Stomach (tissue), 8 donors: ENCODE measurements at regions not wholly inside any gene's neighbourhood (a gene's known extent, or its start where the extent isn't known, plus 50 kb on each side); places are given as distances from the start of the nearest gene placed in this dataset.
A peak's percentile ranks its signal among the peaks of the same experiment; 100 is the strongest.
"Not testable (repeated sequence)": the region's sequence is repeated elsewhere in the genome, so short reads cannot be mapped to it uniquely, and the experiment has no call there.

Experiments
- DNase-seq, 2 donors: peaks; one replicate each; pipeline versions ENCODE4 v3.0.0 to v3.0.0-alpha.2; 2013 to 2019
- H3K27ac ChIP-seq, 5 donors: fragments of 200-600 bp in 4 of 5; sonication (generic) in 4 of 5; one replicate each; pipeline ENCODE4 v1.5.1; 2013 to 2019; ENCODE audit warnings: mild to moderate bottlenecking in 1 of 5, moderate library complexity in 1 of 5
- H3K27me3 ChIP-seq, 3 donors: fragments of 200-600 bp; sonication (generic); one replicate each; pipeline ENCODE4 v1.5.1; 2017 to 2019; ENCODE audit warnings: mixed run types in 1 of 3
- H3K36me3 ChIP-seq, 4 donors: fragments of 200-600 bp; sonication (generic); 1 replicate in 3 of 4; 2 replicates in 1 of 4; pipeline ENCODE4 v1.5.1; 2016 to 2019
- H3K4me1 ChIP-seq, 4 donors: fragments of 200-600 bp; sonication (generic); one replicate each; pipeline ENCODE4 v1.5.1; 2016 to 2019
- H3K4me3 ChIP-seq, 4 donors: fragments of 200-600 bp; sonication (generic) in 3 of 4; one replicate each; pipeline ENCODE4 v1.5.1; 2016 to 2019; ENCODE audit warnings: mild to moderate bottlenecking in 1 of 4
- H3K9me3 ChIP-seq, 4 donors: fragments of 200-600 bp; sonication (generic); one replicate each; pipeline ENCODE4 v1.5.1; 2016 to 2019
- CTCF ChIP-seq, 7 experiments: fragments of 450-650 bp in 4 of 7; fragments of 200-600 bp in 3 of 7; sonication (generic) in 3 of 7; IDR thresholded peaks; one replicate each; pipeline ENCODE4 v1.5.1; 2016 to 2019; ENCODE audit warnings: antibody characterized with exemption in 7 of 7, control low read depth in 2 of 7, mild to moderate bottlenecking in 1 of 7
- EP300 ChIP-seq: sonication (generic); formaldehyde crosslinking; IDR thresholded peaks from one replicate; pipeline ENCODE4 v1.6.1; 2017; ENCODE audit warnings: antibody characterized with exemption
- POLR2A ChIP-seq, 4 donors: fragments of 450-650 bp; IDR thresholded peaks; one replicate each; pipeline ENCODE4 v1.6.1; 2016; ENCODE audit warnings: antibody characterized with exemption in 4 of 4, control low read depth in 2 of 4, mild to moderate bottlenecking in 1 of 4, moderate library complexity in 1 of 4
- POLR2AphosphoS5 ChIP-seq, 3 donors: sonication (generic); formaldehyde crosslinking; IDR thresholded peaks; one replicate each; pipeline ENCODE4 v1.6.1; 2016; ENCODE audit warnings: antibody characterized with exemption in 3 of 3
- WGBS, 5 donors: extraction: QIAGEN DNeasy Blood & Tissue Kit in 3 of 5; methylation state at CpG; one replicate each; pipeline versions ENCODE4 v1.1.5 to v1.1.7; 2013 to 2018; 5-methylcytosine and 5-hydroxymethylcytosine counted together
- intact Hi-C: fragments of 100-400 bp; cut with DNase I; formaldehyde crosslinking; loops from one replicate; pipeline ENCODE4 v1.15.1; 2023; ENCODE audit warnings: low total_unique reads
- donor health status: healthy with polysubstance abuse.
- donor health status: Bipolar disorder and iron deficiency.
- donor health status: healthy.

GRCh38 chrX:79462458-79462857 is 95.3 kb upstream of the ITM2A start:
- no peak overlapping the region for H3K27ac ChIP-seq
- TF ChIP-seq EP300: no peak
- no peak for TF ChIP-seq POLR2AphosphoS5 (IDR thresholded peaks at IDR 0.05)
- TF ChIP-seq CTCF (IDR thresholded peaks at IDR 0.05): no peak
- TF ChIP-seq POLR2A (IDR thresholded peaks at IDR 0.05): no peak
- WGBS, 5 donors: 85 to 100% (median 95%) methylated on average over 3 of the region's 3 CpGs
- no peak overlapping the region for H3K4me3 ChIP-seq
- peaks cover 0 to 5% (median 0%) of the 10 kb centered on the region in 4 donors for H3K9me3 ChIP-seq
- no peaks in the 10 kb centered on the region for H3K4me1 ChIP-seq
- intact Hi-C loops: no loop called here
- H3K27me3 ChIP-seq: peaks cover 0 to 7% (median 0%) of the 10 kb centered on the region in 3 donors
- DNase-seq: no peak
- H3K36me3 ChIP-seq: no peaks in the 10 kb centered on the region

GRCh38 chrX:79456593-79456992 is 89.5 kb upstream of the ITM2A start:
- H3K9me3 ChIP-seq, H3K4me3 ChIP-seq, H3K27ac ChIP-seq, H3K36me3 ChIP-seq, intact Hi-C loops, H3K27me3 ChIP-seq, H3K4me1 ChIP-seq, DNase-seq: not testable (repeated sequence)
- WGBS, 5 donors: 68 to 100% (median 86%) methylated on average over 1 to 9 of the region's 9 CpGs

- intact Hi-C loops: no loop called here
- peak; percentile 29 to 34 for DNase-seq
- Histone ChIP-seq H3K4me1 (peaks cover 0 to 4% (median 0%) of the 10 kb centered on the region in 4 donors), H3K4me3 (no peak overlapping the region), H3K36me3 (no peaks in the 10 kb centered on the region), H3K27me3 (no peaks in the 10 kb centered on the region), H3K27ac (no peak overlapping the region), H3K9me3 (no peaks in the 10 kb centered on the region)
- 22 to 56% (median 42%) methylated on average over 1 of the region's 1 CpG for WGBS, 5 donors
- TF ChIP-seq EP300 (no peak), POLR2AphosphoS5 (IDR thresholded peaks at IDR 0.05) (no peak), POLR2A (IDR thresholded peaks at IDR 0.05) (no peak), CTCF (IDR thresholded peaks at IDR 0.05) (no peak)
Observed at GRCh38 chrX:79452881-79453280, 85.7 kb upstream of the ITM2A start.

GRCh38 chrX:79444694-79445210 is 77.6 kb upstream of the ITM2A start:
- Histone ChIP-seq H3K36me3 (no peaks in the 10 kb centered on the region), H3K4me3 (no peak overlapping the region), H3K9me3 (no peaks in the 10 kb centered on the region), H3K27me3 (no peaks in the 10 kb centered on the region), H3K4me1 (no peaks in the 10 kb centered on the region), H3K27ac (no peak overlapping the region)
- intact Hi-C loops: no loop called here
- TF ChIP-seq POLR2A (IDR thresholded peaks at IDR 0.05): no peak
- TF ChIP-seq CTCF (IDR thresholded peaks at IDR 0.05): no peak
- TF ChIP-seq EP300: no peak
- TF ChIP-seq POLR2AphosphoS5 (IDR thresholded peaks at IDR 0.05): no peak
- 63 to 72% (median 69%) methylated on average over 3 of the region's 3 CpGs for WGBS, 5 donors
- DNase-seq: no peak

GRCh38 chrX:79443121-79443520 is 76.0 kb upstream of the ITM2A start:
- H3K9me3 ChIP-seq: no peaks in the 10 kb centered on the region
- intact Hi-C loops: no loop called here
- no peak overlapping the region for H3K27ac ChIP-seq
- TF ChIP-seq CTCF (IDR thresholded peaks at IDR 0.05) (no peak), POLR2AphosphoS5 (IDR thresholded peaks at IDR 0.05) (no peak), POLR2A (IDR thresholded peaks at IDR 0.05) (no peak), EP300 (no peak)
- no peak overlapping the region for H3K4me3 ChIP-seq
- no peaks in the 10 kb centered on the region for H3K36me3 ChIP-seq
- DNase-seq: no peak
- no peaks in the 10 kb centered on the region for H3K4me1 ChIP-seq
- H3K27me3 ChIP-seq: no peaks in the 10 kb centered on the region
- 64 to 92% (median 79%) methylated on average over 1 of the region's 1 CpG for WGBS, 5 donors
